ENCODE measurements at regions not wholly inside any gene's neighbourhood (a gene's known extent, or its start where the extent isn't known, plus 50 kb on each side); places are given as distances from the start of the nearest gene placed in this dataset.

DNA sequence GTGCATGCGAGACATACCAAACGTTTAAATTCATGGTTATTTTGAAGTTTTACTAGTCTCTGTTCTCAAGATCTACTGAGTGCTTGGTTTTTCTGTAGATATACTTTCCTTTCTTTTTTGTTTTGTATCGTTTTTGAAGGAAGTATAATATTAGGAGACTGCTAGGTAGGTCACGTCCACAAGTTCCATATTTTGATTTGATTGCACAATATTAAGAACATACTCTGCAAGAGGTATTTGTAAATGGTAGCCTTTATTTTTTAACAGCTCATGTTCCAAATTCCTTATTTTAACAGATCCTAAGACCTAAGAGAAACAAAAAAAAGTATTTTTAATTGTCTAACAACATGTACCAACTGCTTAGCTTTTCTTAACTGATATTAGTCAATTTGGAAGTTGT, 156.7 kb downstream of the SERPINI1 start:
- CTCF ChIA-PET: interaction anchor here (1.1 to 1.5 kb wide), 3 partner anchors 10 to 148 kb away, joined by 3 to 5 read pairs (median 3); no protein-coding TSS in a partner anchor
- no peak for DNase-seq (ENCODE audit: unreplicated experiment)
- Mint-ChIP-seq H3K4me1 (ENCODE audit: insufficient read depth, unreplicated experiment) (peaks cover 6% of the 10 kb centered on the region), H3K27ac (ENCODE audit: low read depth, unreplicated experiment) (peak overlapping the region; percentile 14), H3K9me3 (ENCODE audit: unreplicated experiment) (no peaks in the 10 kb centered on the region), H3K4me3 (ENCODE audit: unreplicated experiment) (no peak overlapping the region), H3K36me3 (ENCODE audit: insufficient read depth, unreplicated experiment) (no peaks in the 10 kb centered on the region), H3K27me3 (ENCODE audit: insufficient read depth, unreplicated experiment) (no peaks in the 10 kb centered on the region)
- BruUV-seq (replicated peaks): no TSS peak
- POLR2A ChIA-PET: interaction anchor here (1.1 kb wide), 1 partner anchor 8 kb away, joined by 3 read pairs; no protein-coding TSS in a partner anchor
- TF ChIP-seq, protein P1, sequence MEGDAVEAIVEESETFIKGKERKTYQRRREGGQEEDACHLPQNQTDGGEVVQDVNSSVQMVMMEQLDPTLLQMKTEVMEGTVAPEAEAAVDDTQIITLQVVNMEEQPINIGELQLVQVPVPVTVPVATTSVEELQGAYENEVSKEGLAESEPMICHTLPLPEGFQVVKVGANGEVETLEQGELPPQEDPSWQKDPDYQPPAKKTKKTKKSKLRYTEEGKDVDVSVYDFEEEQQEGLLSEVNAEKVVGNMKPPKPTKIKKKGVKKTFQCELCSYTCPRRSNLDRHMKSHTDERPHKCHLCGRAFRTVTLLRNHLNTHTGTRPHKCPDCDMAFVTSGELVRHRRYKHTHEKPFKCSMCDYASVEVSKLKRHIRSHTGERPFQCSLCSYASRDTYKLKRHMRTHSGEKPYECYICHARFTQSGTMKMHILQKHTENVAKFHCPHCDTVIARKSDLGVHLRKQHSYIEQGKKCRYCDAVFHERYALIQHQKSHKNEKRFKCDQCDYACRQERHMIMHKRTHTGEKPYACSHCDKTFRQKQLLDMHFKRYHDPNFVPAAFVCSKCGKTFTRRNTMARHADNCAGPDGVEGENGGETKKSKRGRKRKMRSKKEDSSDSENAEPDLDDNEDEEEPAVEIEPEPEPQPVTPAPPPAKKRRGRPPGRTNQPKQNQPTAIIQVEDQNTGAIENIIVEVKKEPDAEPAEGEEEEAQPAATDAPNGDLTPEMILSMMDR (IDR thresholded peaks at IDR 0.05; ENCODE audit: unreplicated experiment): no peak
- intact Hi-C loops (cut with micrococcal nuclease): no loop called here

DNA sequence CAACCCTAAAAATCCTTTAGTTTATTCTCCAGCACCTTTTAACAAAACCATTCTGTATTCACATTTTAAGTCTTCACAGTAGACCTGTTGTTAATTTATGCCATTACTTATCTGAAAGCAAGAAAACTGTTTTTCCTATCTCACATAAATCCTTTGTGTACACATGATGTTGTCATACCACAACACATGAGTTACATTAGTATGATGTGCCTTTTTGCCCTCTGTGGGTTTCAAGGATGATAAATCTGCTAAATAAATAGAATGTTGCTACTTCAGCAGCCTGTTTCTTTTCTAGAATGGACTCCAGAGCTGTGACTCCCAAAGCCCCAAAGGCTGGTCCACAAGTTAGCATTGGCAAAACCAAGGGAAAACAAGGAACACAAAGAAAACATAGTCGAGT, 151.6 kb downstream of the SERPINI1 start:
- POLR2A ChIA-PET: no interaction called here
- peak; percentile 6 for DNase-seq (ENCODE audit: unreplicated experiment)
- CTCF ChIA-PET: interaction anchor here (0.7 to 1.9 kb wide), 4 partner anchors 12 to 512 kb away, joined by 3 to 10 read pairs (median 4); no protein-coding TSS in a partner anchor

DNA sequence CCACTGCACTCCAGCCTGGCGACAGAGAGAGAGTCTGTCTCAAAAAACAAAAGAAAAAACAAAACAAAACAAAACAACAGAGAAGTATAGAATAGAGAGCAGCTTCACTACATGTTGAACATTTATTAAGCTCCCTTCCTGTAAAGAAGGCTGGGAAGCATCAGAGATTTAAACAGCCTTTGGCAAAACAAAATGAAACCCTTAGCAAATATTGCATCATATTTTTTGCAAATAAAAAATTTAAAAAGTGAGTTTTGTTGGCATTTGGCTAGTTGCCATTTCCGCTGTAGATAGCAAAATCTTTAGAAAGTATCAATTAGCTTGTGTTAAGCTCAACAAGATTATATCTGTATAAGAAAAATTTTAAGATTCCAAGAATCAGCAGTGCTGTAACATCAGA, 151.2 kb downstream of the SERPINI1 start:
- Mint-ChIP-seq H3K4me3 (ENCODE audit: unreplicated experiment) (no peak overlapping the region), H3K4me1 (ENCODE audit: insufficient read depth, unreplicated experiment) (peaks cover under 1% of the 10 kb centered on the region), H3K36me3 (ENCODE audit: insufficient read depth, unreplicated experiment) (no peaks in the 10 kb centered on the region), H3K27ac (ENCODE audit: low read depth, unreplicated experiment) (no peak overlapping the region), H3K9me3 (ENCODE audit: unreplicated experiment) (no peaks in the 10 kb centered on the region), H3K27me3 (ENCODE audit: insufficient read depth, unreplicated experiment) (peaks cover 20% of the 10 kb centered on the region)
- intact Hi-C loops (cut with micrococcal nuclease): no loop called here
- BruUV-seq (replicated peaks): no TSS peak
- POLR2A ChIA-PET: no interaction called here
- TF ChIP-seq, protein P1 (IDR thresholded peaks at IDR 0.05; ENCODE audit: unreplicated experiment): no peak
- peak; percentile 6 for DNase-seq (ENCODE audit: unreplicated experiment)
- CTCF ChIA-PET: interaction anchor here (0.5 to 1.9 kb wide), 6 partner anchors 11 to 512 kb away, joined by 3 to 10 read pairs (median 4); no protein-coding TSS in a partner anchor

More for the DNA sequence above, 151.6 kb downstream of the SERPINI1 start:
- Mint-ChIP-seq H3K36me3 (ENCODE audit: insufficient read depth, unreplicated experiment) (no peaks in the 10 kb centered on the region), H3K9me3 (ENCODE audit: unreplicated experiment) (no peaks in the 10 kb centered on the region), H3K27me3 (ENCODE audit: insufficient read depth, unreplicated experiment) (peaks cover 20% of the 10 kb centered on the region), H3K4me1 (ENCODE audit: insufficient read depth, unreplicated experiment) (peaks cover 5% of the 10 kb centered on the region), H3K27ac (ENCODE audit: low read depth, unreplicated experiment) (no peak overlapping the region), H3K4me3 (ENCODE audit: unreplicated experiment) (no peak overlapping the region)
- intact Hi-C loops (cut with micrococcal nuclease): no loop called here
- no TSS peak for BruUV-seq (replicated peaks)
- TF ChIP-seq, protein P1 (IDR thresholded peaks at IDR 0.05; ENCODE audit: unreplicated experiment): no peak

DNA sequence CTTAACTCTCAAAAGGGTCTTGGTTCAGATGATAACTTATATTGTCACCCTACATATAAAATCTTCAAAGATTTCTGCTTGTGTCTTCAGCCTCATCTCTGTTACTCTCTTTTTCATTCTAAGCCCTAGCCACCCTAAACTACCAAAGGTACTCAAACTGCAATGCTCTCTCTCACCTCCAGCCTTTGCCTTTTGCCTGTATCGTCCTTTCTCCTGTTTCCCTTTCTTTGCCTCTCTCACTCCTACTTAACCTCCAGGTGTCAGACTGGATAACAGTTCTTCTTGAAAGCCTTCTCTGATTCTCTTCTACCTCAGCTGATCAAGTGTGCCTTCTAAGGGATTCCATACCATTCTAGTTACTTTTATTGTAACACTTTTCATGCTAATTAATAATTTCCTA, 149.8 kb downstream of the SERPINI1 start:
- intact Hi-C loops (cut with micrococcal nuclease): no loop called here
- no peak for DNase-seq (ENCODE audit: unreplicated experiment)
- Mint-ChIP-seq H3K4me3 (ENCODE audit: unreplicated experiment) (no peak overlapping the region), H3K27ac (ENCODE audit: low read depth, unreplicated experiment) (no peak overlapping the region), H3K36me3 (ENCODE audit: insufficient read depth, unreplicated experiment) (no peaks in the 10 kb centered on the region), H3K9me3 (ENCODE audit: unreplicated experiment) (no peaks in the 10 kb centered on the region), H3K27me3 (ENCODE audit: insufficient read depth, unreplicated experiment) (peaks cover 33% of the 10 kb centered on the region), H3K4me1 (ENCODE audit: insufficient read depth, unreplicated experiment) (peaks cover 6% of the 10 kb centered on the region)
- POLR2A ChIA-PET: interaction anchor here (1.0 kb wide), 1 partner anchor 9 kb away, joined by 3 read pairs; no protein-coding TSS in a partner anchor
- TF ChIP-seq, protein P1 (IDR thresholded peaks at IDR 0.05; ENCODE audit: unreplicated experiment): no peak
- CTCF ChIA-PET: interaction anchor here (0.6 to 1.9 kb wide), 4 partner anchors 46 to 200 kb away, joined by 3 to 10 read pairs (median 4); no protein-coding TSS in a partner anchor
- no TSS peak for BruUV-seq (replicated peaks)

Data from MCF 10A (cell line).